Fibroblast of lung (primary cell): ENCODE measurements at regions not wholly inside any gene's neighbourhood (a gene's known extent, or its start where the extent isn't known, plus 50 kb on each side); places are given as distances from the start of the nearest gene placed in this dataset.

Experiments
- CTCF ChIP-seq, 2 donors: IDR thresholded peaks in 1 of 2; conservative IDR thresholded peaks in 1 of 2; 1 replicate in 1 of 2; 2 replicates in 1 of 2; pipeline ENCODE4 v1.5.1; 2011 to 2012; ENCODE audit warnings: low read length in 2 of 2, control low read depth in 1 of 2, inconsistent platforms in 1 of 2, low read depth in 1 of 2, mild to moderate bottlenecking in 1 of 2
- EZH2 ChIP-seq: IDR thresholded peaks from 2 replicates; pipeline ENCODE4 v1.5.1; 2012; ENCODE audit warnings: low read length, control low read depth, mild to moderate bottlenecking; ENCODE audit errors: missing control alignments

- no peak for TF ChIP-seq CTCF (conservative IDR thresholded peaks at IDR 0.05 in 1 of 2, IDR thresholded peaks at IDR 0.05 in 1 of 2; ENCODE audit: low read depth in 1 of 2, low read length in 2 of 2)
- TF ChIP-seq EZH2 = no peak
Observed at GRCh38 chr21:43289966-43290365, 121.2 kb downstream of the CRYAA start.
